HG03025 (cell line): ENCODE measurements at regions not wholly inside any gene's neighbourhood (a gene's known extent, or its start where the extent isn't known, plus 50 kb on each side); places are given as distances from the start of the nearest gene placed in this dataset.

Experiments
- ATAC-seq: cut with Tn5 transposase; IDR thresholded peaks from one replicate; pipeline ENCODE4 v1.9.1; 2021; ENCODE audit warnings: mild to moderate bottlenecking, moderate library complexity; ENCODE audit not compliant: unreplicated experiment, low FRiP score

- ATAC-seq: no peak
Observed at GRCh38 chr18:51514128-51514527, 316.6 kb upstream of the MEX3C start.

DNA sequence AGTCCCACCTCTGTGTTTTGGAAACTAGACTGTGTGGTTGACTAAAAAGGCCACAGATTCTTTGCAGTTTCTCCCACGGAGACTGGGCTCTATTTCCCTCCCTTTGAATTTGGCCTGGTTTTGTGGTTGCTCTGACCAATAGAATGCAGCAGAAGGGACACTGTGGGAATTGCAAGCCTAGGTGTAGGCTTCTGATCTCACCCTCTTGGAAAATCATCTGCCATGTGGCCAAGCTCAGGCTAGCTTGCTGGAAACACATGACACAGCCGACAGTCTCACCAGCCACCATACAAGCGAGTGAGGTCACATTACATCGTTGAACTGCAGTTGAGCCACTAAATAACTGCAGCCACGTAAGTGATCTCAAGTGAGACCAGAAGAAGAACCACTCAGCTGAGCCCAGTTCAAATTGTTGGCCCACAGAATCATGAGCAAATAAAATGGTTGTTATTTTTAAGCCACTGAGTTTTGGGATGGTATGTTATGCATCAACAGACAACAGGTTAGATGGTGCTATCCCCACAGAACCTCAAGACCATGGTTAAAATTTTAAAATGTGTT, 319.1 kb upstream of the MEX3C start:
- no peak for ATAC-seq

DNA sequence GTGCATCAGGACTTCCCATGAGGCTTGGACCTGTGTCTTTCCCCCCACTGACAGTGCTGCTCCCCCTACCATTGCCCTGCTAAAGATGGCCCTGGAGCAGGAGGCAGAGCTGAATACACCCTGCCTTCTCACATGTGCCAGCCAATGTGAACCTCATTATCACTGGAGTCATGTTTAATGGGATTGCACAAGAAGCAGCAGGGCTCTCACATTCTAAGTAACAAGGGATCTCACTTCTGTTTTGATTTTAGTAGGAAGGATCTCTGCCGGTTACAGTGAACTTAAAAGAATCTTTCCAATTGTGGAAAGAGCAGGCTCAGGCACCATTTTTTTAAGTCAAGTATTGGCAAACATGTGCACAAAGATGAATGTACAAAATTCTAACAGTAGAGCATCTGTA, 322.1 kb upstream of the MEX3C start:
- no peak for ATAC-seq

GRCh38 chr18:51520676-51521180, 323.2 kb upstream of the MEX3C start:
- no peak for ATAC-seq

DNA sequence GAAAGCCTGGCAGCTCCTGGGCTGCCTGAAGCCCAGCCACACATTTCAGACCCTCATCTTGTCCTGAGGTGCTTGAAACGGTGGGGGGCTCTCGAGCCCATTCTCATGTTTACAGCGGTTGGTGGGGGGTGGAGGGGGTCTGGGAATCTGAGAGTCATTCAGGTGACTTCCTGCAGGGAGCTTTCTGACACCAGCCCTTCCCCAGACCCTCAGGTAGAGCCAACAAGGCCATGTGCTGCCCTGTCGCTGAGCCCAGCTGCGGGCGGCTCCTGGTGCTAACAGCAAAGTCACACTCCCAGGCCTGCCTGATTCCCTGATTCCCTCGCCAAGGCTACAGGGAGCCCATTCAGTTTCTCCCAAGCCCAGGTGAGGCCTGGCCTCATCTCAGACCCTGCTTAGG, 324.9 kb upstream of the MEX3C start:
- no peak for ATAC-seq

DNA sequence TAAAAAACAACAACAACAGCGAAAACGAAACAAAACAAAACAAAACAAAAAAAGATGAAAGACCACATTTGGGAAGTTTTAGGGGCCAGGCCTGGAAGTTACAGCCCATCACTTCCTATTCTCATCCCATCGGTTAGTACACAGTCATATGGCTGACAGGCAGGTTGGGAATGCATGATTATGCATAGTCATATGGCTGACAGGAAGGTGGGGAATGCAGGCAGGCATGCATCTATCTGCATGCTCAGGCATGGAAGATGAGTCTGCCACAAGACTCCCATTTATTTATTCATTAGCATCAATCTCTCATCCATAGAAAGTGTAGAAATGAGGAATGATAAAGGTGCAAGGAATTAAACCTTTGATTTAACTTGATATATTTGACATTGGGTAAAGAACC, 325.3 kb upstream of the MEX3C start:
- ATAC-seq: no peak

GRCh38 chr18:51523671-51524070, 326.2 kb upstream of the MEX3C start:
- ATAC-seq: no peak

GRCh38 chr18:51525453-51526225, 328.2 kb upstream of the MEX3C start:
- ATAC-seq: no peak

DNA sequence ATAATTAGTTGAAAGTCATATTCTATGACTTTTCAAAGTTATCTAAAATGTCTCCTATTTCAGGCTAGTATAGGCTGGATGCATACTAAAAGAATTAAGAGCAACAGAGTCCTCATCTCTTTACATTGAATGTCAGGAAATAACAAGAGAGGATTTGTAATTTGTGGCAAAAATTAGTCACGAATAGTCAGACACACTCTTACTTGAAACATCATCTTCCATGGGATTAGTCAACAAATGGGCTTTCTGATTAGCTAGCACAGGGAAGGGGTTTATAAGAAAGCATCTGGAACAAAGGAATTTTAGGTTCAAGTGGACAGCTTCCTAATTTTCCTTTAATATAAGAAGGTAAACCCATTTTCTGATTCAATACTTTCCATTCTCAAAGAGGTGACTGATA, 330.3 kb upstream of the MEX3C start:
- no peak for ATAC-seq

- no peak for ATAC-seq
Observed at GRCh38 chr18:51531501-51531900, 334.0 kb upstream of the MEX3C start.

DNA sequence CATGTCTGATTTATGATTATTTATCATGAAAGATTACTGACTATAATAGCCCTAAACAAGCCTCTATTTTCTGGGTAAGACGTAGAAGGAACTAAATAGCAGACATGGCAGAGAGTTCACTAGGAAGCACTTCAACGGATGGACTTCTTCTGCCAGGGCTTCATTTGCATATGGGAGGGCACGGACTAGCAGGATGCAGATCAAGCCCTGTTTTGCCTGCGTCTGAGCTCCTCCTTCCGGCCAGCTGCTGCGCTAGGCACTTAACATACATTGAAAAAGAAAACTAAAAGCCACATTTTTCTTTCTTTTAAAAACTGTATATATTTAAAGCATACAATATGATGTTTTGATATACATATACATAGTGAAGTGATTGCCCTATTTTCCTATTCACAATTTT, 340.0 kb upstream of the MEX3C start:
- ATAC-seq: peak; percentile 59

GRCh38 chr18:51540562-51540961, 343.1 kb upstream of the MEX3C start:
- ATAC-seq: no peak

- no peak for ATAC-seq
Observed at GRCh38 chr18:51541230-51541629, 343.7 kb upstream of the MEX3C start.

- ATAC-seq: no peak
Observed at GRCh38 chr18:51543658-51544155, 346.2 kb upstream of the MEX3C start.

DNA sequence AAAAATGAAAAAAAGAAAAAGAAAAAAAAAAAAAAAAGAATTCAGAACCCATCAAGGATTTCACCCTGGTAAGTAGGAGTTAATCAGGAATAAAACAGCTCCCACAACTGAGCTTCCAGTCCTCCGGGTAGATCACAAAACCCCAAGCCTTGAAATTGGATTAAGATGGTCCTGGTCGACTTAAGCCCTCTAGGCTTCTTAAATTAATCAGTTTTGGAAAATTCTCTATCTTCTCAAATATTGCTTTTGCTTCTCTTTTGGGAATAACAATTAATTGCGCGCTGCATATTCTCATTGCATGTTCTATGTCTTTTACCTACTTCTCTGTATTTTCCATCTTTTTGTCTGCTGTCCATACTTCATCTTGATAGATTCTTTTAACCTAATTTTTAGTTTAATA, 348.0 kb upstream of the MEX3C start:
- ATAC-seq: no peak

DNA sequence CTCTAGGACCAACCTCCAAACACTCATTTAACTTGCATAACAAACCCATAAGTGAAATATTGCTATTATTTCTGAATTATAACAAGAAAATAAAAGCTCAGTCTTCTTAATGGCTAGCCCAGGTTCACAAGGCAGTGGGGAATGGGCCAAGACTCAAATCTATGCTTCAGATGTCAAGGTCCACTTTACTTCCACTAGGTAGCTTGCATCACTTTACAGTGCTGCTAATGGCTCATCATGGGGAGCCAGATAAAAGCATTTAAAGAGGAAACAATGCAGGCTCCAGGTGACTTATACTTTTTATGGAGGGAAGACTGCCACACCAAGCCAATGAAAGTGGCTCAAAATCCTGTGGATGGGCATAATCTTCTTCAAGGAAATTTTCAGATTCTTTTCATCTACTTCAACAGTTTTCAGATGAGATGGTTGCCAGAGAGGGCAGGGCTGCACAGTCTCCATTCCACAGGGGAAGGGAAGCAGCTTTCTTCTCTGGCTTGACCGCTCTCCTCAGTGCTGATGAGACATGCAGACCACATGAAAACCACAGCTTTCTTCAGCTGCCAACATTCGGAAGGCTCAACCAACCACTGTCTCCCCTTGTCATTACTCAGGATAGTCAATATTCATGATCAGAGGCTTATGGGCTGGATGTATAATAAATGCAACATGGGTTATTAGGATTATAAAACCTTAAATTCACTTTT, 361.9 kb upstream of the MEX3C start:
- ATAC-seq: no peak

DNA sequence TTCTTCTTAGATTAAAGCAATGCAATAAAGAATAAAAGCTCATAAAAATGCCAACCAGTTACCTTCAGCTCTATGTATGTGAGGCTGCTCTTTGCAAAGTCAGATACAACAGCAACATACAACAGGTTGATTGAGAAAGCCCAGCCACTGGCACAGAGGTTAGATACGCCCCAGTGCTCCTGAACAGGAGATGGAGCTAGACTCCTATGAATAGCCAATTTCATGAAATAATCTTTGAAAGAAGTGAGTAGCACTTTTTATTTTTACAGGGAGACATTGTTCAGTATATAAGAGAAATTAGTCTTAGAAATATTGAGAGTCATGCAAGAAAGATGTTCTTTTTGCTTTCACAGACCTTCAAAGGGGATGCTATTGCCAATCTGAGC, 362.4 kb upstream of the MEX3C start:
- ATAC-seq: no peak

GRCh38 chr18:51561821-51562220, 364.3 kb upstream of the MEX3C start:
- ATAC-seq: no peak

DNA sequence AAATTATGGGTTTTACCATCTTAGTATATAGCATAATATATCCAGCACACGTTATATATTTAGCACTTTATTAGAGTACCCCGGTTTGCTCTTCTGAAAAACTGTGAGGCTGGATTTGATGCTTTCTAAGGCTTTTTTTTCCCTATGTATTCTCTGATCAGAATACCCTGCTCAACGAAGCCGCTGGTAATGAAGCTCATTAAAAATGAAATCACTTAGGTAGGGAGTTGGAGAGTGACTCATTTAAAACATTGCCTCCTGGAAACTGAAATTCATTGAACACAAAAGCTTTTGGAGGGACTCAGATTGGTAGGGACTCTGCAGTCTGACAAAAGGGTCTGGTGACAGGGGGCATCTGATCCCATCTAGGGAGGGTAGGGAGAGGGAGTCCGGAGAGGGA, 365.4 kb upstream of the MEX3C start:
- no peak for ATAC-seq

DNA sequence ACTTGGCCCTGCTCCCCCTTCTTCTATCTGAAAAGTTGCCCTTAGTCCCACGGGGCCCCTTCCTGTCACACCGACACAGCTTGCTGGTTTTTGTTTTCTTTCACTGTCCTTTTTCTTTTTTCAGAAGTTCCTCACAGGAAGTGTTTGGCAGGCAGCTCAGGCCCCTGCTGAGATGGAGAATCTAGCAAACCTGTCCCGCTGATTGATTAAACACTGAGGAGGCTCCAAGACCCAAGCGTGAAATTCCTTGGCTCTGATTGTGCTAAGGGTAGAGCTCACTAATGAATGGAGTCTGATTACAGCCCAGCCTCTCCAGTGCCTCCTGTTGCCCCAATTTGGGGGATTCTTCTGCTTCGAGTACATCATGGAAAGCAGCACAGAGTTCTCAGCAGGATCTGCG, 365.9 kb upstream of the MEX3C start:
- ATAC-seq: no peak

DNA sequence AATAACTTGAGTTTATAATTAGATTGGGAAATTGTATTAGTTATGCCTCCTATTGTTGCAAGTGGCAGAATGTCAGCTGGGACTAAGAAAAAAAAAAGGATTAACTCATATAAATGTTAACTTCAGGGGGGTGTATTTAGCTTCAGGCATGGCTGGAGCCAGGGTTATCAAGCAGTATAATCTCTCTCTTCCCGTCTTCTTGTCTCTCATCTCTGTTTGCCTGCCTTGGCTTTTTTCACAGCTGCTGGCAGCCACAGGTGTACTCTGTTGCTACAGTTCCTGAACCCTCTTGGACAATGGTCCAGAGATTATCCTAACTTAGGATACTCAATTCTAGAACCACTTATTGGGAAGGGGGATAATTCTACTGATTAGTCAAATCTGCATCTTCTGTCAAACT, 370.7 kb upstream of the MEX3C start:
- no peak for ATAC-seq

GRCh38 chr18:51569153-51569552, 371.7 kb upstream of the MEX3C start:
- no peak for ATAC-seq
